GM12892 (cell line): ENCODE measurements at regions not wholly inside any gene's neighbourhood (a gene's known extent, or its start where the extent isn't known, plus 50 kb on each side); places are given as distances from the start of the nearest gene placed in this dataset.

ENCODE experiments used
- POLR2A ChIP-seq: IDR thresholded peaks from 2 replicates; pipeline ENCODE4 v1.6.1; 2011; ENCODE audit warnings: low read depth, low read length, control low read depth
- TAF1 ChIP-seq: IDR thresholded peaks from 2 replicates; pipeline ENCODE4 v1.6.1; 2011; ENCODE audit warnings: low read depth, mild to moderate bottlenecking, control low read depth, low read length, borderline replicate concordance

GRCh38 chr1:218571491-218571890, 226.4 kb downstream of the TGFB2 start:
- TF ChIP-seq TAF1 (no peak), POLR2A (no peak)
